Activated CD8-positive, alpha-beta memory T cell treated with anti-CD3 and anti-CD28 coated beads, Interleukin-2, amount 10 ng/mL, durations not matched to agents 7 days and 5 days (primary cell): ENCODE measurements at regions not wholly inside any gene's neighbourhood (a gene's known extent, or its start where the extent isn't known, plus 50 kb on each side); places are given as distances from the start of the nearest gene placed in this dataset.
"Not testable (repeated sequence)": the region's sequence is repeated elsewhere in the genome, so short reads cannot be mapped to it uniquely, and the experiment has no call there.

Source experiments
- ATAC-seq: fragments of 150-1000 bp; cut with Tn5 transposase; one replicate; pipeline ENCODE4 v1.10.0; 2021; ENCODE audit warnings: moderate library complexity
- CTCF ChIA-PET: fragments of 350-600 bp; sonication (Branson Sonifier 250); formaldehyde crosslinking; loops from one replicate; lab custom pipeline; 2021; ENCODE audit warnings: antibody characterized with exemption; lab: Charles Lee
- DNase-seq: peaks from one replicate; pipeline ENCODE4 v3.0.0-alpha.2; 2020
- H3K27ac Mint-ChIP-seq: one replicate; pipeline ENCODE4 v1.8.0; 2021; ENCODE audit warnings: mild to moderate bottlenecking, mixed read lengths
- H3K27me3 Mint-ChIP-seq: one replicate; pipeline ENCODE4 v1.8.0; 2021; ENCODE audit warnings: mixed read lengths
- H3K36me3 Mint-ChIP-seq: one replicate; pipeline ENCODE4 v1.8.0; 2021; ENCODE audit warnings: mild to moderate bottlenecking, mixed read lengths
- H3K4me1 Mint-ChIP-seq: one replicate; pipeline ENCODE4 v1.8.0; 2021; ENCODE audit warnings: mixed read lengths
- H3K4me3 Mint-ChIP-seq: one replicate; pipeline ENCODE4 v1.8.0; 2021; ENCODE audit warnings: mild to moderate bottlenecking, moderate library complexity, mixed read lengths
- H3K9me3 Mint-ChIP-seq: one replicate; pipeline ENCODE4 v1.8.0; 2022; ENCODE audit warnings: low read depth, mixed read lengths

- Mint-ChIP-seq H3K27me3 (no peaks in the 10 kb centered on the region), H3K4me1 (no peaks in the 10 kb centered on the region), H3K4me3 (no peak overlapping the region), H3K9me3 (peaks cover 6% of the 10 kb centered on the region), H3K36me3 (no peaks in the 10 kb centered on the region), H3K27ac (no peak overlapping the region)
- DNase-seq (no peak), ATAC-seq (no peak)
- CTCF ChIA-PET, result no interaction called here
Measured at GRCh38 chr2:147017951-147018645, 826.7 kb upstream of the ACVR2A start.

DNA sequence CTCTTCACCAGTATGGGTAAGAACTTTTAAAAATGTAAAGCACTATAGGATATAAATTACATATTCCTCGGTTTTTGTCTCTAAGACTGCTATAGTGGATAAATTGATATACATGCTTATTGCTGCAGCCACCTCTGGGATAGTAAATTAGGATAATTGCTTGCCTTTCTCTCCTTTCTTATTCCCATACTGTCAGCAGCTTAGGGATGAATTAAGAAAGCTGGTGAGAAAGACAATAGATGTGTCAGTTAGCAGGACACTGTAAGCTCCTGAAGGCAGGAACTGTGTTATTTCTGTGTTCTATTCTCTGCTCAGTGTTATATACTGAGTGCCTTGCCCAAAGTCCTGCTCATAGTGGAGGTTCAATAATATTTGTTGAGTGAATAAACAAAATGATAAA is 828.6 kb upstream of the ACVR2A start:
- DNase-seq (no peak), ATAC-seq (no peak)
- CTCF ChIA-PET, result no interaction called here
- Mint-ChIP-seq H3K9me3 (no peaks in the 10 kb centered on the region), H3K4me1 (no peaks in the 10 kb centered on the region), H3K36me3 (no peaks in the 10 kb centered on the region), H3K27ac (no peak overlapping the region), H3K4me3 (no peak overlapping the region), H3K27me3 (no peaks in the 10 kb centered on the region)

DNA sequence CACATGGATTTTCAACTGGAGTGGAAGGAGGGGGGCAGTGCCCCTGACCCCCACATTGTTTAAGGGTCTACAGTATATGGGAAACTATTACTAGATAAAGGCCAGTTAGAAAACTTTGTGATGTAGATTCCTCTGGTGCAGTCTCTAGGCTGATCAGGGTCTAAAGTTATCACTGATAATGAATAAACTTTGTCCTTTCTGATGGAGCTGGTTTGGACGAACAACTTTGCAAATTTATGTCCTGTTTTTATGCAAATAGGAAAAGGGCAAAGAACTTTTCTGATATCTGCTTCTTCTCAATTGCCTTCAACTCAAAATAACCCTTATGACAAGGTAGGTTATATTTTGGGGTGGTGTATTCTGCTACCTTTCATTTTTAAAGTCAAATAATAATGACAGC is 829.2 kb upstream of the ACVR2A start:
- DNase-seq (no peak), ATAC-seq (no peak)

DNA sequence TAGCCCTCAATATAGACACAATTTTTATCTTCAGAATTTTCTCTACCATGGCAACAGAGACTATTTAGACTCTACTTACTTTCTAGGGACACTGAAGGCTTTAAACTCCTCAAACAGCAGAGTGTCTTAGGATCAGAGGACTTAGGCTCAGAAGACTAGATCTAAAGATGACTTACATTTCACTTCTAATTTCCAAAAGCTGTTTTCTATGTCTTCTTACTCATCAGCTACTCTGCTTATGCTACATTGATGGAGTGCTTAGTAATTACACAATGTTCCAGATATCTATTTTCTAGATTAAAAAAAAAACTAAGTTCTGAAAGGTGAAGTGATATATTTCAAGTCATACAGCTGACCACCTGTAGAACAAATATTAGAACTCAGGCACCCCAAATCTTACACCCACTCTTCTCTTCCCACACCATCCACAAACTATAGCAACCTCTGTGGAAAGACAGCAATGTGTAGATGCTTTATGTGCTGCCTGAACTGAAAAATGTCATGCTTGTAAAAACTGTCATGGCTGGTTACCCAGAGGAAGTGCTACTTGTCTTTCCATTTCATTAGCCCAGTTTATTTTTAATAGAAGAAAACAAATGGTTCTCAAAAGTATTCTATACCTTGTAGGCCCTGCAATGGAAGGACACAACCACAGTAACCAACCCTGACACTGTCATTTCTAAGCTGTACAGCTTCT is 831.0 kb upstream of the ACVR2A start:
- H3K27me3 Mint-ChIP-seq, result no peaks in the 10 kb centered on the region
- no peak for DNase-seq
- ATAC-seq, result no peak
- no peak overlapping the region for H3K27ac Mint-ChIP-seq
- no peaks in the 10 kb centered on the region for H3K36me3 Mint-ChIP-seq
- H3K9me3 Mint-ChIP-seq, result no peaks in the 10 kb centered on the region
- CTCF ChIA-PET, result no interaction called here
- H3K4me3 Mint-ChIP-seq, result no peak overlapping the region
- H3K4me1 Mint-ChIP-seq, result no peaks in the 10 kb centered on the region

More for the DNA sequence above, 829.2 kb upstream of the ACVR2A start:
- CTCF ChIA-PET, result no interaction called here
- no peaks in the 10 kb centered on the region for H3K27me3 Mint-ChIP-seq
- no peak overlapping the region for H3K27ac Mint-ChIP-seq
- no peaks in the 10 kb centered on the region for H3K4me1 Mint-ChIP-seq
- H3K36me3 Mint-ChIP-seq, result no peaks in the 10 kb centered on the region
- H3K9me3 Mint-ChIP-seq, result no peaks in the 10 kb centered on the region
- H3K4me3 Mint-ChIP-seq, result no peak overlapping the region

GRCh38 chr2:147008481-147008880 is 836.3 kb upstream of the ACVR2A start:
- Mint-ChIP-seq H3K27me3 (no peaks in the 10 kb centered on the region), H3K36me3 (no peaks in the 10 kb centered on the region), H3K27ac (no peak overlapping the region), H3K4me3 (no peak overlapping the region), H3K9me3 (no peaks in the 10 kb centered on the region), H3K4me1 (no peaks in the 10 kb centered on the region)
- DNase-seq, result no peak
- CTCF ChIA-PET, result no interaction called here
- no peak for ATAC-seq

GRCh38 chr2:147006736-147007141 is 838.1 kb upstream of the ACVR2A start:
- Mint-ChIP-seq H3K27ac (no peak overlapping the region), H3K27me3 (no peaks in the 10 kb centered on the region), H3K36me3 (no peaks in the 10 kb centered on the region), H3K9me3 (no peaks in the 10 kb centered on the region), H3K4me3 (no peak overlapping the region), H3K4me1 (no peaks in the 10 kb centered on the region)
- CTCF ChIA-PET, result no interaction called here
- DNase-seq, result no peak
- ATAC-seq, result no peak

DNA sequence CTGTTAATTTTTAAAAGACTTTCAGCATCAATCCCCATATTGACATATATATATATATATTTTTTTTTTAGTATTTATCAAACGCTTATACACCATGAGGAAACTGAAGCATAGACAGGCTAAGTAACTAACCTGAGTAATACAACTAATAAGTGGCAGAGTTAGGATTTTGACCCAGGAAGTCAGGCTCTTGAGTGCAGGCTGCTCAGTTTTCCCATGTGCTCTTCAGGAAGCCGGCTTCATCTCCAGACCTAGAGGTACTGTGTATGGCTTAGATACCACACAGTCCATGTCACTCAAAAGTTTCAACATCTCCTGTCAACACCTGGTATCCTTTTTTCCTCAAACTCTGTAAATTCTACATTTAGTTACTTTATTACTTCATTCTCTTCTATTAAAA is 841.7 kb upstream of the ACVR2A start:
- ATAC-seq (no peak), DNase-seq (no peak)
- Mint-ChIP-seq H3K36me3 (no peaks in the 10 kb centered on the region), H3K27me3 (no peaks in the 10 kb centered on the region), H3K9me3 (peaks cover 3% of the 10 kb centered on the region), H3K4me3 (no peak overlapping the region), H3K4me1 (no peaks in the 10 kb centered on the region), H3K27ac (no peak overlapping the region)
- CTCF ChIA-PET, result no interaction called here

GRCh38 chr2:147002256-147002655 is 842.6 kb upstream of the ACVR2A start:
- Mint-ChIP-seq H3K27ac (no peak overlapping the region), H3K9me3 (peaks cover 3% of the 10 kb centered on the region), H3K27me3 (no peaks in the 10 kb centered on the region), H3K36me3 (no peaks in the 10 kb centered on the region), H3K4me1 (no peaks in the 10 kb centered on the region), H3K4me3 (no peak overlapping the region)
- ATAC-seq, result no peak
- CTCF ChIA-PET, result interaction anchor here (0.5 to 1.5 kb wide), 2 partner anchors 17 to 43 kb away, joined by 3 read pairs; no protein-coding TSS in a partner anchor
- no peak for DNase-seq

DNA sequence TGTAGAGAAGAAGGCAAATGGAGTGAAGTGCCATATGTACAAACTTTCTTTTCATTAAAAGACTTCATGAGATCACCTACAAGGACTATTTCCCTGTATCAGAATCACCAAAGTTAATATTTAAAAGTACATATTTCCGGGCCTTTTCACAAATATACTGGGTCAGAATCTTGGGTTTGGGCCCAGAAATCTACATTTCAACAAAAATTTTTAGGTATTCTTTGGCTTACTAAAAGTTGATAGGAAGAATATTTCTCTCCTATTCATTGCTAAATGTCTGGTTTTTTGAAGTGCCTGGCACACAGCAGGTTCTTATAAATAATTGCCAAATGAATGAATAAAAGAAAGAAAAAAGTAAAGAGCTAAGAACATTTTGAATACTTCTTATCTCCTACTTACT is 843.8 kb upstream of the ACVR2A start:
- H3K9me3 Mint-ChIP-seq, result peaks cover 3% of the 10 kb centered on the region
- no peaks in the 10 kb centered on the region for H3K36me3 Mint-ChIP-seq
- H3K4me3 Mint-ChIP-seq, result no peak overlapping the region
- CTCF ChIA-PET, result interaction anchor here (1.5 kb wide), 1 partner anchor 44 kb away, joined by 3 read pairs; no protein-coding TSS in a partner anchor
- no peak overlapping the region for H3K27ac Mint-ChIP-seq
- ATAC-seq, result no peak
- no peaks in the 10 kb centered on the region for H3K27me3 Mint-ChIP-seq
- no peak for DNase-seq
- no peaks in the 10 kb centered on the region for H3K4me1 Mint-ChIP-seq

GRCh38 chr2:147000151-147000550 is 844.7 kb upstream of the ACVR2A start:
- H3K9me3 Mint-ChIP-seq, H3K4me3 Mint-ChIP-seq, H3K4me1 Mint-ChIP-seq, DNase-seq, H3K36me3 Mint-ChIP-seq, CTCF ChIA-PET, ATAC-seq, H3K27me3 Mint-ChIP-seq, H3K27ac Mint-ChIP-seq: not testable (repeated sequence)

DNA sequence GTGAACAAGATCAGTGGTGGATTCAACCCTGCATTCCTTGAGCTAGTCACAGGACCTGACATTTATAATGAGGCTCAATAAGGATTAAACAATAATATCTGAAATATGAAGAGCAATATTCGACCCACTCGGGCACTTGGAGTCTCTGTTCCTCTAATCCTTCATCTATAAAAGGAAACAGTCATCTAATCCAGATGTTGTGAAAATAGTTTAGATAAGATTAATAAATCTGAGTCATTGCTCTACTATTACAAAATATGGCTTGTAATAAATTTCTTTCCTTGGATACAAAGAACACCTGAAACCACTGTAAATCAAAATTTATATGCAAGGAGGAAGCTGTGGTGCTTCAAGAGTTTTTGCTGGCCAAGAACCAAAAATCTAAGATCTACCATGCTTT is 846.9 kb upstream of the ACVR2A start:
- H3K9me3 Mint-ChIP-seq, result peaks cover 3% of the 10 kb centered on the region
- CTCF ChIA-PET, result no interaction called here
- H3K27ac Mint-ChIP-seq, result no peak overlapping the region
- no peaks in the 10 kb centered on the region for H3K36me3 Mint-ChIP-seq
- ATAC-seq, result no peak
- no peaks in the 10 kb centered on the region for H3K27me3 Mint-ChIP-seq
- no peaks in the 10 kb centered on the region for H3K4me1 Mint-ChIP-seq
- no peak for DNase-seq
- no peak overlapping the region for H3K4me3 Mint-ChIP-seq

- DNase-seq (no peak), ATAC-seq (no peak)
- H3K4me3 Mint-ChIP-seq, result no peak overlapping the region
- H3K4me1 Mint-ChIP-seq, result no peaks in the 10 kb centered on the region
- no peak overlapping the region for H3K27ac Mint-ChIP-seq
- CTCF ChIA-PET, result no interaction called here
- peaks cover 3% of the 10 kb centered on the region for H3K9me3 Mint-ChIP-seq
- H3K27me3 Mint-ChIP-seq, result no peaks in the 10 kb centered on the region
- H3K36me3 Mint-ChIP-seq, result no peaks in the 10 kb centered on the region
Measured at GRCh38 chr2:146997488-146997887, 847.3 kb upstream of the ACVR2A start.

DNA sequence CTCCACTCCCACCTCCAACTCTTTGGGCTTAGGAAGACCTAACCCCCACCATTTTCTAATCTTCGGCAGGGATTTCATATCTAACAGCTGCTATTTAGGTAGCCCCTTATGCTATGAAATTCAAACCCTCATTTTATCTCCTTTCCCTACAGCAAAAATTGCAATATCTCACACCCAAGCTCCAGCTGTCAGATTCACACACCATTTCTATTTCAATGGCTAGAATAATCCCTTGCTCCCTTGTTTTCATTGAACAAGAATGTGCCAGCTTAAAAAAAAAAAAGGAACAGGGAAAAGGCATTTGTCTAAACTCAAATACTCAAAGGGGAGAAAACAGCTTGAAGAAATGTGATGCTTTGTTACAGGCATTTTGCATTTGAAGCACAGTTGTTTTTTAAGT is 850.6 kb upstream of the ACVR2A start:
- ATAC-seq (no peak), DNase-seq (no peak)
- no peaks in the 10 kb centered on the region for H3K36me3 Mint-ChIP-seq
- no peak overlapping the region for H3K27ac Mint-ChIP-seq
- CTCF ChIA-PET, result no interaction called here
- no peak overlapping the region for H3K4me3 Mint-ChIP-seq
- H3K4me1 Mint-ChIP-seq, result no peaks in the 10 kb centered on the region
- peaks cover 3% of the 10 kb centered on the region for H3K9me3 Mint-ChIP-seq
- H3K27me3 Mint-ChIP-seq, result no peaks in the 10 kb centered on the region

GRCh38 chr2:146992466-146992865 is 852.4 kb upstream of the ACVR2A start:
- CTCF ChIA-PET, result no interaction called here
- ATAC-seq, result no peak
- Mint-ChIP-seq H3K4me1 (no peaks in the 10 kb centered on the region), H3K27me3 (no peaks in the 10 kb centered on the region), H3K27ac (no peak overlapping the region), H3K9me3 (no peaks in the 10 kb centered on the region), H3K36me3 (no peaks in the 10 kb centered on the region), H3K4me3 (no peak overlapping the region)
- DNase-seq, result no peak
